ENCODE measurements at regions not wholly inside any gene's neighbourhood (a gene's known extent, or its start where the extent isn't known, plus 50 kb on each side); places are given as distances from the start of the nearest gene placed in this dataset.

DNA sequence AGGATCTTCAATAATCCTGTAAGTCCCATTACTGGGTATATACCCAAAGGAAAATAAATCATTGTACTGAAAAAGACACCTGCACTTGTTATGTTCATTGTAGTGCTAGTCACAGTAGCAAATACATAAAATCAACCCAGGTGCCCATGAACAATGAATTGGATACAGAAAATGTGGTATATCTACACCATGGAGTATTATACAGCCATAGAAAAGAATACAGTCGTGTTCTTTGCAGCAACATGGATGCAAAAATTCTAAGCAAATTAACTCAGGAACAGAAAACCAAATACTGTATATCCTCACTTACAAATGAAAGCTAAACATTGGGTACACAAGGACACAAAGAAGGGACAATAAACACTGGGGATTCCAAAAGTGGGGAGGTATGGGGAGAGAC, 100.8 kb upstream of the BMP2K start:
- CTCF ChIA-PET (ENCODE audit: low intra/inter-chr PET ratio, low total read pairs): no interaction called here
- no peak overlapping the region for H2AFZ ChIP-seq (ENCODE audit: low read length)
- no peak for ATAC-seq
- no peaks in the 10 kb centered on the region for H3K9me3 ChIP-seq (ENCODE audit: low read length)
- intact Hi-C loops (cut with micrococcal nuclease; ENCODE audit: unreplicated experiment) (no loop called here), in situ Hi-C loops (cut with HindIII; ENCODE audit: extremely low pct_ligation_motif_present, low pct_unique_long_range_greater_than_20kb) (no loop called here)
- DNase-seq (ENCODE audit: low spot score): no peak
- no peak for FAIRE-seq
- H3K9ac ChIP-seq (ENCODE audit: insufficient read depth, low read depth, low read length): no peak overlapping the region
- peaks cover 34% of the 10 kb centered on the region for H3K4me1 ChIP-seq (ENCODE audit: insufficient read depth, low read length)
- no peaks in the 10 kb centered on the region for H3K79me2 ChIP-seq (ENCODE audit: insufficient read depth, low read length)
- POLR2A ChIA-PET: no interaction called here
- H3K4me2 ChIP-seq (ENCODE audit: low read depth, low read length): no peak overlapping the region
- H3K27me3 ChIP-seq (ENCODE audit: control insufficient read depth in 1 of 2, insufficient read depth in 2 of 2, low read length in 2 of 2): no peaks in the 10 kb centered on the region
- H3K4me3 ChIP-seq (replicated peaks in 1 of 3; ENCODE audit: insufficient read depth in 1 of 3, low read depth in 2 of 3, low read length in 3 of 3): no peak overlapping the region
- no peak overlapping the region for H3K27ac ChIP-seq (ENCODE audit: extremely low read length, insufficient read depth, low read length)
- no peaks in the 10 kb centered on the region for H4K20me1 ChIP-seq (ENCODE audit: insufficient read depth, low read length)
- no peaks in the 10 kb centered on the region for H3K36me3 ChIP-seq (replicated peaks in 1 of 2; ENCODE audit: control insufficient read depth in 1 of 2, insufficient read depth in 2 of 2, low read length in 2 of 2)
- WGBS (ENCODE audit: low lambda C conversion rate): 0% methylated on average over 1 of the region's 1 CpG
- no peak for TF ChIP-seq SRY (CRISPR knock-in tag; IDR thresholded peaks at IDR 0.05)
- TF ChIP-seq NFYC (CRISPR knock-in tag; IDR thresholded peaks at IDR 0.05): no peak
- TF ChIP-seq ZBTB7B (CRISPR knock-in tag; IDR thresholded peaks at IDR 0.05): no peak
- TF ChIP-seq TSC22D2 (CRISPR knock-in tag; IDR thresholded peaks at IDR 0.05; ENCODE audit: borderline replicate concordance): no peak
- TF ChIP-seq TRAFD1 (CRISPR knock-in tag; IDR thresholded peaks at IDR 0.05; ENCODE audit: borderline replicate concordance): no peak
- TF ChIP-seq, protein P1, sequence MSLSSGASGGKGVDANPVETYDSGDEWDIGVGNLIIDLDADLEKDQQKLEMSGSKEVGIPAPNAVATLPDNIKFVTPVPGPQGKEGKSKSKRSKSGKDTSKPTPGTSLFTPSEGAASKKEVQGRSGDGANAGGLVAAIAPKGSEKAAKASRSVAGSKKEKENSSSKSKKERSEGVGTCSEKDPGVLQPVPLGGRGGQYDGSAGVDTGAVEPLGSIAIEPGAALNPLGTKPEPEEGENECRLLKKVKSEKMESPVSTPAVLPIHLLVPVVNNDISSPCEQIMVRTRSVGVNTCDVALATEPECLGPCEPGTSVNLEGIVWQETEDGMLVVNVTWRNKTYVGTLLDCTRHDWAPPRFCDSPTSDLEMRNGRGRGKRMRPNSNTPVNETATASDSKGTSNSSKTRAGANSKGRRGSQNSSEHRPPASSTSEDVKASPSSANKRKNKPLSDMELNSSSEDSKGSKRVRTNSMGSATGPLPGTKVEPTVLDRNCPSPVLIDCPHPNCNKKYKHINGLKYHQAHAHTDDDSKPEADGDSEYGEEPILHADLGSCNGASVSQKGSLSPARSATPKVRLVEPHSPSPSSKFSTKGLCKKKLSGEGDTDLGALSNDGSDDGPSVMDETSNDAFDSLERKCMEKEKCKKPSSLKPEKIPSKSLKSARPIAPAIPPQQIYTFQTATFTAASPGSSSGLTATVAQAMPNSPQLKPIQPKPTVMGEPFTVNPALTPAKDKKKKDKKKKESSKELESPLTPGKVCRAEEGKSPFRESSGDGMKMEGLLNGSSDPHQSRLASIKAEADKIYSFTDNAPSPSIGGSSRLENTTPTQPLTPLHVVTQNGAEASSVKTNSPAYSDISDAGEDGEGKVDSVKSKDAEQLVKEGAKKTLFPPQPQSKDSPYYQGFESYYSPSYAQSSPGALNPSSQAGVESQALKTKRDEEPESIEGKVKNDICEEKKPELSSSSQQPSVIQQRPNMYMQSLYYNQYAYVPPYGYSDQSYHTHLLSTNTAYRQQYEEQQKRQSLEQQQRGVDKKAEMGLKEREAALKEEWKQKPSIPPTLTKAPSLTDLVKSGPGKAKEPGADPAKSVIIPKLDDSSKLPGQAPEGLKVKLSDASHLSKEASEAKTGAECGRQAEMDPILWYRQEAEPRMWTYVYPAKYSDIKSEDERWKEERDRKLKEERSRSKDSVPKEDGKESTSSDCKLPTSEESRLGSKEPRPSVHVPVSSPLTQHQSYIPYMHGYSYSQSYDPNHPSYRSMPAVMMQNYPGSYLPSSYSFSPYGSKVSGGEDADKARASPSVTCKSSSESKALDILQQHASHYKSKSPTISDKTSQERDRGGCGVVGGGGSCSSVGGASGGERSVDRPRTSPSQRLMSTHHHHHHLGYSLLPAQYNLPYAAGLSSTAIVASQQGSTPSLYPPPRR (CRISPR knock-in tag; IDR thresholded peaks at IDR 0.05; ENCODE audit: borderline replicate concordance): no peak
- TF ChIP-seq ISX (CRISPR knock-in tag; conservative IDR thresholded peaks at IDR 0.05): no peak
- no peak for TF ChIP-seq PRDM15 (CRISPR knock-in tag; IDR thresholded peaks at IDR 0.05)
- BruUV-seq (replicated peaks): no TSS peak

Data from HepG2 (cell line).